Activated T-cell treated with anti-CD3 and anti-CD28 coated beads, Interleukin-2, amount 50 U/mL, for 1 hour (primary cell): ENCODE measurements at regions not wholly inside any gene's neighbourhood (a gene's known extent, or its start where the extent isn't known, plus 50 kb on each side); places are given as distances from the start of the nearest gene placed in this dataset.
A peak's percentile ranks its signal among the peaks of the same experiment; 100 is the strongest.
"Not testable (repeated sequence)": the region's sequence is repeated elsewhere in the genome, so short reads cannot be mapped to it uniquely, and the experiment has no call there.

Experiments used
- DNase-seq: peaks from one replicate; pipeline ENCODE4 v3.0.0-alpha.2; 2020

- DNase-seq: no peak
Observed at GRCh38 chr14:95818581-95818980, 58.1 kb upstream of the TUNAR start.

- DNase-seq: no peak
Observed at GRCh38 chr14:95817271-95817670, 59.4 kb upstream of the TUNAR start.

- no peak for DNase-seq
Observed at GRCh38 chr14:95816539-95816938, 60.1 kb upstream of the TUNAR start.

- no peak for DNase-seq
Observed at GRCh38 chr14:95815226-95815690, 61.4 kb upstream of the TUNAR start.

- no peak for DNase-seq
Observed at GRCh38 chr14:95814363-95815225, 62.0 kb upstream of the TUNAR start.

- no peak for DNase-seq
Observed at GRCh38 chr14:95811813-95812212, 64.8 kb upstream of the TUNAR start.

- no peak for DNase-seq
Observed at GRCh38 chr14:95808371-95808770, 68.3 kb upstream of the TUNAR start.

GRCh38 chr14:95796788-95797187 lies 79.8 kb upstream of the TUNAR start:
- DNase-seq: no peak

- no peak for DNase-seq
Observed at GRCh38 chr14:95787941-95788340, 74.0 kb upstream of the TCL1A start.

- DNase-seq: no peak
Observed at GRCh38 chr14:95786566-95786965, 72.6 kb upstream of the TCL1A start.

GRCh38 chr14:95784137-95784536 lies 70.2 kb upstream of the TCL1A start:
- DNase-seq: no peak

- DNase-seq: no peak
Observed at GRCh38 chr14:95776798-95777534, 63.0 kb upstream of the TCL1A start.

- DNase-seq: peak; percentile 25
Observed at GRCh38 chr14:95774265-95775160, 60.6 kb upstream of the TCL1A start.

GRCh38 chr14:95770777-95771176 lies 56.9 kb upstream of the TCL1A start:
- no peak for DNase-seq

GRCh38 chr14:95769976-95770375 lies 56.1 kb upstream of the TCL1A start:
- DNase-seq: no peak

- DNase-seq: not testable (repeated sequence)
Observed at GRCh38 chr14:95769431-95769830, 55.5 kb upstream of the TCL1A start.

GRCh38 chr14:95765051-95765450 lies 51.1 kb upstream of the TCL1A start:
- DNase-seq: no peak

- no peak for DNase-seq
Observed at GRCh38 chr14:95763875-95764274, 50.0 kb upstream of the TCL1A start.
